MM.1S (cell line): ENCODE measurements at regions not wholly inside any gene's neighbourhood (a gene's known extent, or its start where the extent isn't known, plus 50 kb on each side); places are given as distances from the start of the nearest gene placed in this dataset.

Source experiments
- DNase-seq: peaks from one replicate; pipeline ENCODE4 v3.0.0-alpha.2; 2015
- H2AFZ ChIP-seq: fragments of 300-600 bp; sonication (generic); 2 replicates; pipeline ENCODE4 v1.6.0; 2016; ENCODE audit warnings: antibody characterized with exemption, low read length
- H3F3A ChIP-seq: fragments of 300-600 bp; sonication (generic); 2 replicates; pipeline ENCODE4 v1.6.1; 2016; ENCODE audit warnings: mild to moderate bottlenecking, antibody characterized with exemption, low read length, moderate library complexity, mixed read lengths; ENCODE audit not compliant: insufficient read depth
- H3K27ac ChIP-seq: fragments of 300-600 bp; sonication (generic); 2 replicates; pipeline ENCODE4 v1.5.1; 2016; ENCODE audit warnings: mild to moderate bottlenecking, low read length
- H3K27me3 ChIP-seq: fragments of 300-600 bp; sonication (generic); replicated peaks from 2 replicates; pipeline ENCODE4 v1.6.0; 2016; ENCODE audit warnings: low read length; ENCODE audit not compliant: insufficient read depth
- H3K36me3 ChIP-seq: fragments of 300-600 bp; sonication (generic); replicated peaks from 2 replicates; pipeline ENCODE4 v1.6.1; 2016; ENCODE audit warnings: mild to moderate bottlenecking, low read length, mixed read lengths; ENCODE audit not compliant: insufficient read depth
- H3K4me1 ChIP-seq: fragments of 300-600 bp; sonication (generic); 2 replicates; pipeline ENCODE4 v1.6.1; 2016; ENCODE audit warnings: low read length, mixed read lengths
- H3K4me2 ChIP-seq: fragments of 300-600 bp; sonication (generic); 2 replicates; pipeline ENCODE4 v1.6.0; 2016; ENCODE audit warnings: low read depth, low read length
- H3K4me3 ChIP-seq: fragments of 300-600 bp; sonication (generic); 2 replicates; pipeline ENCODE4 v1.5.1; 2016; ENCODE audit warnings: low read length, mixed read lengths
- H3K79me2 ChIP-seq: fragments of 300-600 bp; sonication (generic); 2 replicates; pipeline ENCODE4 v1.6.1; 2016; ENCODE audit warnings: mixed run types, low read length, mixed read lengths
- H3K9ac ChIP-seq: fragments of 300-600 bp; sonication (generic); 2 replicates; pipeline ENCODE4 v1.6.1; 2016; ENCODE audit warnings: low read length, mixed read lengths
- H3K9me2 ChIP-seq: fragments of 300-600 bp; sonication (generic); replicated peaks from 2 replicates; pipeline ENCODE4 v1.6.1; 2016; ENCODE audit warnings: mild to moderate bottlenecking, low read length, mixed read lengths; ENCODE audit not compliant: insufficient read depth
- H3K9me3 ChIP-seq: fragments of 300-600 bp; sonication (generic); replicated peaks from 2 replicates; pipeline ENCODE4 v1.6.1; 2016; ENCODE audit warnings: mild to moderate bottlenecking, low read length, mixed read lengths; ENCODE audit not compliant: insufficient read depth
- H4K20me1 ChIP-seq: fragments of 300-600 bp; sonication (generic); 2 replicates; pipeline ENCODE4 v1.6.1; 2016; ENCODE audit warnings: mild to moderate bottlenecking, low read length, moderate library complexity, mixed read lengths; ENCODE audit not compliant: insufficient read depth
- EZH2 ChIP-seq: fragments of 300-600 bp; sonication (generic); optimal IDR thresholded peaks from 2 replicates; pipeline ENCODE3; 2017; ENCODE audit warnings: low read depth, mild to moderate bottlenecking, antibody characterized with exemption, low read length, mixed read lengths
- EZH2phosphoT487 ChIP-seq: fragments of 300-600 bp; sonication (generic); IDR thresholded peaks from 2 replicates; pipeline ENCODE4 v1.6.1; 2018; ENCODE audit warnings: antibody characterized with exemption, low read length
- TF ChIP-seq, protein P1 (sequence below): fragments of 300-600 bp; sonication (generic); IDR thresholded peaks from 2 replicates; pipeline ENCODE4 v1.5.1; 2016; ENCODE audit warnings: antibody characterized with exemption, low read length, mixed read lengths

DNA sequence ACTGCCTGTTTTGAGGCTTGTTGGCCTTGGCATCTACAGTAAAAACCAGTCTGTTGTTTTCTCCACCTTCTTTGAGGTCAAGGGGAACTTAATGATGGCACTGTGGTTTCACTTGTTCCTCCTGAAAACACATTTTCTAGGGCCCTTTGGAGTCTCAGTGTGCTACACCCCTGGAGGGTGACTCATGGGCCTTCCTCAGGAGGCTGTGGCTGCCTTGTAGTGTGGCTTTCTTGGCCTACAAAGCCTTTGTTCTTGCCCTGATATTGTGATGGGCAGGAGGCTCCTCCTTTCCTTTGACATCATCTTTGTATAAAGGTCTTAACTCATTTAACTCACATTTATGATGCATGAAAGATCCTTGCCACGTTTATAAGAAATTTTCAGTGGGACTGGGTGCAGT, 56.3 kb upstream of the GPBP1 start:
- H2AFZ ChIP-seq = no peak overlapping the region

DNA sequence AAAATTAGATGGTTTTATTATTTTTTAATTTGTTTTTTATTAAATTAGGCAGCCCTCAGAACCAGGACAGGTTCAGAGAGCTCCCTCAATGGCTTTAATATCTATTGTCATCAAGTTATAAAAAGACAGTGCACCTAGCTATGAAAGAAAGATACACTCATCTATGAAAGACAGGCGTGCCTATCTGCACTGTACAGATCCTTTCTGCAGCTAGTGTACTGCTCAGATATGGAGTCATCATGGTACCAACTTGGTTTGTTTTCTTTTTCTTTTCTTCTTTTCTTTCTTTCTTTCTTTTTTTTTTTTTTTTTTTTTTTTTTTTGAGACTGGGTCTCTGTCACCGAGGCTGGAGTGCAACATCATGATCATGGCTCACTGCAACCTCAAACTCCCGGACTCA, 54.8 kb upstream of the GPBP1 start:
- Histone ChIP-seq H3K9ac (no peak overlapping the region), H3K4me2 (no peak overlapping the region), H3K4me3 (no peak overlapping the region), H4K20me1 (no peaks in the 10 kb centered on the region), H3K9me3 (no peaks in the 10 kb centered on the region), H3K27me3 (no peaks in the 10 kb centered on the region), H3K27ac (no peak overlapping the region), H2AFZ (no peak overlapping the region), H3K4me1 (no peaks in the 10 kb centered on the region), H3K36me3 (no peaks in the 10 kb centered on the region), H3F3A (no peaks in the 10 kb centered on the region), H3K9me2 (no peaks in the 10 kb centered on the region), H3K79me2 (no peaks in the 10 kb centered on the region)
- no peak for DNase-seq
- TF ChIP-seq, protein P1, sequence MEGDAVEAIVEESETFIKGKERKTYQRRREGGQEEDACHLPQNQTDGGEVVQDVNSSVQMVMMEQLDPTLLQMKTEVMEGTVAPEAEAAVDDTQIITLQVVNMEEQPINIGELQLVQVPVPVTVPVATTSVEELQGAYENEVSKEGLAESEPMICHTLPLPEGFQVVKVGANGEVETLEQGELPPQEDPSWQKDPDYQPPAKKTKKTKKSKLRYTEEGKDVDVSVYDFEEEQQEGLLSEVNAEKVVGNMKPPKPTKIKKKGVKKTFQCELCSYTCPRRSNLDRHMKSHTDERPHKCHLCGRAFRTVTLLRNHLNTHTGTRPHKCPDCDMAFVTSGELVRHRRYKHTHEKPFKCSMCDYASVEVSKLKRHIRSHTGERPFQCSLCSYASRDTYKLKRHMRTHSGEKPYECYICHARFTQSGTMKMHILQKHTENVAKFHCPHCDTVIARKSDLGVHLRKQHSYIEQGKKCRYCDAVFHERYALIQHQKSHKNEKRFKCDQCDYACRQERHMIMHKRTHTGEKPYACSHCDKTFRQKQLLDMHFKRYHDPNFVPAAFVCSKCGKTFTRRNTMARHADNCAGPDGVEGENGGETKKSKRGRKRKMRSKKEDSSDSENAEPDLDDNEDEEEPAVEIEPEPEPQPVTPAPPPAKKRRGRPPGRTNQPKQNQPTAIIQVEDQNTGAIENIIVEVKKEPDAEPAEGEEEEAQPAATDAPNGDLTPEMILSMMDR = no peak
- no peak for TF ChIP-seq EZH2
- TF ChIP-seq EZH2phosphoT487 = no peak

More for the DNA sequence above, 56.3 kb upstream of the GPBP1 start:
- Histone ChIP-seq H3K27me3 (no peaks in the 10 kb centered on the region), H3K27ac (no peak overlapping the region), H3K9me2 (no peaks in the 10 kb centered on the region), H3K4me1 (no peaks in the 10 kb centered on the region), H3K4me3 (no peak overlapping the region), H3K9ac (no peak overlapping the region), H3K4me2 (no peak overlapping the region), H3F3A (no peaks in the 10 kb centered on the region), H3K36me3 (no peaks in the 10 kb centered on the region), H3K79me2 (no peaks in the 10 kb centered on the region), H3K9me3 (no peaks in the 10 kb centered on the region), H4K20me1 (no peaks in the 10 kb centered on the region)
- DNase-seq = peak; percentile 35
- no peak for TF ChIP-seq EZH2
- TF ChIP-seq, protein P1 = no peak
- no peak for TF ChIP-seq EZH2phosphoT487

DNA sequence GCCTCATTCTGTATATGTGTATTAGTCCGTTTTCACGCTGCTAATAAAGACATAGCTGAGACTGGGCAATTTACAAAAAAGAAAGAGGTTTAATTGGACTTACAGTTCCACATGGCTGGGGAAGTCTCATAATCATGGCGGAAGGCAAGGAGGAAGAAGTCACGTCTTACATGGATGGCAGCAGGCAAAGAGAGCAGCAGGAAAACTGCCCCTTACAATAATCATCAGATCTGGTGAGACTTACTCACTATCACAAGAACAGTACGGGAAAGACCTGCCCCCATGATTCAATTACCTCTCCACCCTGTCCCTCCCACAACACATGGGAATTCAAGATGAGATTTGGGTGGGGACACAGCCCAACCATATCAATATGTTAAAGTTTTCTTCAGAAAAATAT, 49.8 kb upstream of the GPBP1 start:
- H3K79me2 ChIP-seq = no peaks in the 10 kb centered on the region
- no peaks in the 10 kb centered on the region for H4K20me1 ChIP-seq
- no peak overlapping the region for H2AFZ ChIP-seq
- no peaks in the 10 kb centered on the region for H3K36me3 ChIP-seq
- no peak overlapping the region for H3K9ac ChIP-seq
- TF ChIP-seq, protein P1 = no peak
- no peak for TF ChIP-seq EZH2phosphoT487
- no peak for TF ChIP-seq EZH2
- H3K27ac ChIP-seq = no peak overlapping the region
- no peak overlapping the region for H3K4me3 ChIP-seq
- no peaks in the 10 kb centered on the region for H3K9me3 ChIP-seq
- no peaks in the 10 kb centered on the region for H3K9me2 ChIP-seq
- 0 out of 2 replicates have a peak, but pooled peaks cover 6% of the 10 kb centered on the region for H3K4me1 ChIP-seq
- DNase-seq = no peak
- no peak overlapping the region for H3K4me2 ChIP-seq
- H3F3A ChIP-seq = no peaks in the 10 kb centered on the region
- H3K27me3 ChIP-seq = no peaks in the 10 kb centered on the region
